Tibial nerve (tissue), 4 donors: ENCODE measurements at regions not wholly inside any gene's neighbourhood (a gene's known extent, or its start where the extent isn't known, plus 50 kb on each side); places are given as distances from the start of the nearest gene placed in this dataset.

Source experiments
- EP300 ChIP-seq, 2 donors: sonication (generic); formaldehyde crosslinking; IDR thresholded peaks; one replicate each; pipeline ENCODE4 v1.6.1; 2017; ENCODE audit warnings: antibody characterized with exemption in 2 of 2, mild to moderate bottlenecking in 1 of 2
- POLR2A ChIP-seq, 2 donors: fragments of 450-650 bp; IDR thresholded peaks; one replicate each; pipeline ENCODE4 v1.6.1; 2017; ENCODE audit warnings: antibody characterized with exemption in 2 of 2, mild to moderate bottlenecking in 2 of 2, moderate library complexity in 2 of 2
- TF ChIP-seq, protein P1 (sequence below), 5 experiments: fragments of 200-600 bp in 3 of 5; fragments of 450-650 bp in 2 of 5; sonication (generic) in 3 of 5; IDR thresholded peaks; one replicate each; pipeline ENCODE4 v1.5.1; 2016 to 2019; ENCODE audit warnings: antibody characterized with exemption in 5 of 5, mild to moderate bottlenecking in 3 of 5, moderate library complexity in 2 of 5

DNA sequence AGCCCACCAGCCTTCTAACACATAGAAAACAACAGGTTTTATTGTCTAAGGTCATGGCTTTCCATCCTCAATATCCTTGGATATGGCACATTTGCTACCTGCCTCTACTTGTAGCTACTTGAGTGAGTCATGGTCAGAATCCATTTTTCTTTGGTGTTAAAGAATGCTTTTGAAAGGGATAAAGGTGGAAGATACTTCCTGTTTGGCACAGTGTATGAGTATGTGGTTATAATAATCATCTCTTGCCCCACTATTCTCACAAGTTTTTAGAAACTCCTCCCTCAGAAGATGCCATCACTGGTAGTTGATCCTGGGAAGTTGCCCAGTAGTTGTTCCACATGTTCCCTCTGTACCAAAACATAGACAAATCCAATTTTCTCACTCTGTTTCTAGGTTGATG is 508.6 kb upstream of the IL12A start:
- TF ChIP-seq, protein P1, sequence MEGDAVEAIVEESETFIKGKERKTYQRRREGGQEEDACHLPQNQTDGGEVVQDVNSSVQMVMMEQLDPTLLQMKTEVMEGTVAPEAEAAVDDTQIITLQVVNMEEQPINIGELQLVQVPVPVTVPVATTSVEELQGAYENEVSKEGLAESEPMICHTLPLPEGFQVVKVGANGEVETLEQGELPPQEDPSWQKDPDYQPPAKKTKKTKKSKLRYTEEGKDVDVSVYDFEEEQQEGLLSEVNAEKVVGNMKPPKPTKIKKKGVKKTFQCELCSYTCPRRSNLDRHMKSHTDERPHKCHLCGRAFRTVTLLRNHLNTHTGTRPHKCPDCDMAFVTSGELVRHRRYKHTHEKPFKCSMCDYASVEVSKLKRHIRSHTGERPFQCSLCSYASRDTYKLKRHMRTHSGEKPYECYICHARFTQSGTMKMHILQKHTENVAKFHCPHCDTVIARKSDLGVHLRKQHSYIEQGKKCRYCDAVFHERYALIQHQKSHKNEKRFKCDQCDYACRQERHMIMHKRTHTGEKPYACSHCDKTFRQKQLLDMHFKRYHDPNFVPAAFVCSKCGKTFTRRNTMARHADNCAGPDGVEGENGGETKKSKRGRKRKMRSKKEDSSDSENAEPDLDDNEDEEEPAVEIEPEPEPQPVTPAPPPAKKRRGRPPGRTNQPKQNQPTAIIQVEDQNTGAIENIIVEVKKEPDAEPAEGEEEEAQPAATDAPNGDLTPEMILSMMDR (IDR thresholded peaks at IDR 0.05) = no peak
- no peak for TF ChIP-seq POLR2A (IDR thresholded peaks at IDR 0.05)
- TF ChIP-seq EP300 (IDR thresholded peaks at IDR 0.05) = no peak
